Spleen (tissue), 7 donors: ENCODE measurements at regions not wholly inside any gene's neighbourhood (a gene's known extent, or its start where the extent isn't known, plus 50 kb on each side); places are given as distances from the start of the nearest gene placed in this dataset.

Experiments
- POLR2A ChIP-seq, 3 donors: fragments of 450-650 bp; IDR thresholded peaks; one replicate each; pipeline ENCODE4 v1.5.1; 2017; ENCODE audit warnings: antibody characterized with exemption in 3 of 3, mild to moderate bottlenecking in 1 of 3
- TF ChIP-seq, protein P1 (sequence below), 11 experiments: fragments of 200-600 bp in 7 of 11; fragments of 450-650 bp in 4 of 11; sonication (generic) in 4 of 11; IDR thresholded peaks in 8 of 11; conservative IDR thresholded peaks in 3 of 11; 1 replicate in 7 of 11; 2 replicates in 4 of 11; pipeline versions ENCODE4 v1.4.0 to v1.8.0; 2016 to 2021; ENCODE audit warnings: antibody characterized with exemption in 11 of 11, inconsistent platforms in 4 of 11, mild to moderate bottlenecking in 1 of 11
- donor health status: DM: no; HTN: no; CAD: no; lungs with moderate emphysema.
- donor health status: DM: no; HTN: no; CAD: no.
- donor health status: DM: no; HTN: no; CAD: no.

DNA sequence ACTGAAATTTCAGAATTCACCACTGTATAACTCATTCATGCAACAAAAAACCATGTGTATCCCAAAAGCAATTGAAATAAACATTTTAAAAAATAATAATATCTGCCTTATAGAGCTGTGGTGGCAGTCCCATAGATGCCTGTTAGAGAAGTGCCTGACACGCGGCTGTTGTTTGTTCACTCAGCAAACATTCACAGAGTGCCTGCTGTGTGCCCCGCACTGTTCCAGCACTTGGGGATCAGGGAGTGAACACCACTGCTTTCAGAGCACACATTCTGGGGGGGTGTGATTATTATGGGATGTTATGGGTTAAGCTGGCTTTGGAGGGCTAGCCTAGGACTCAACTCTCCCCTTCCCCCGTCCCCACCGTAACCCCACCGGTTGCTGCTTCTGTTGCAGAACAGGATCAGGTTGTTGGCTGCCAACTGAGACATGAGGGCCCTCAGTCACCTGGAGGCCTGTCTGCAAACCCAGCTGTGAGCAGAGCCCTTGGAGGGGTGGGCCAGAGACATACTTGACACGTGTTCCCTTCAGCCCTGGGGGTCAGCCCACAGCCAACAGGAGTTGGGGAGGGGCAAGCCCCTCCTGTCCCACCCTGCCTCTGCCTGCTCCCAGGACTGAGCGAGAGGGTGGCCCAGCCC, 103.3 kb upstream of the CIBAR2 start:
- TF ChIP-seq, protein P1, sequence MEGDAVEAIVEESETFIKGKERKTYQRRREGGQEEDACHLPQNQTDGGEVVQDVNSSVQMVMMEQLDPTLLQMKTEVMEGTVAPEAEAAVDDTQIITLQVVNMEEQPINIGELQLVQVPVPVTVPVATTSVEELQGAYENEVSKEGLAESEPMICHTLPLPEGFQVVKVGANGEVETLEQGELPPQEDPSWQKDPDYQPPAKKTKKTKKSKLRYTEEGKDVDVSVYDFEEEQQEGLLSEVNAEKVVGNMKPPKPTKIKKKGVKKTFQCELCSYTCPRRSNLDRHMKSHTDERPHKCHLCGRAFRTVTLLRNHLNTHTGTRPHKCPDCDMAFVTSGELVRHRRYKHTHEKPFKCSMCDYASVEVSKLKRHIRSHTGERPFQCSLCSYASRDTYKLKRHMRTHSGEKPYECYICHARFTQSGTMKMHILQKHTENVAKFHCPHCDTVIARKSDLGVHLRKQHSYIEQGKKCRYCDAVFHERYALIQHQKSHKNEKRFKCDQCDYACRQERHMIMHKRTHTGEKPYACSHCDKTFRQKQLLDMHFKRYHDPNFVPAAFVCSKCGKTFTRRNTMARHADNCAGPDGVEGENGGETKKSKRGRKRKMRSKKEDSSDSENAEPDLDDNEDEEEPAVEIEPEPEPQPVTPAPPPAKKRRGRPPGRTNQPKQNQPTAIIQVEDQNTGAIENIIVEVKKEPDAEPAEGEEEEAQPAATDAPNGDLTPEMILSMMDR (IDR thresholded peaks at IDR 0.05 in 8 of 11, conservative IDR thresholded peaks at IDR 0.05 in 3 of 11): no peak
- TF ChIP-seq POLR2A (IDR thresholded peaks at IDR 0.05): no peak
